ELF-1 (cell line): ENCODE measurements at regions not wholly inside any gene's neighbourhood (a gene's known extent, or its start where the extent isn't known, plus 50 kb on each side); places are given as distances from the start of the nearest gene placed in this dataset.

ENCODE experiments used
- DNase-seq: peaks from one replicate; pipeline ENCODE4 v3.0.0-alpha.2; 2016; ENCODE audit warnings: low read depth, low spot score

- no peak for DNase-seq
Measured at GRCh38 chr2:4838626-4839025, 853.6 kb upstream of the SOX11 start.

GRCh38 chr2:4840791-4841190 lies 851.4 kb upstream of the SOX11 start:
- DNase-seq = no peak

GRCh38 chr2:4844881-4845280 lies 847.3 kb upstream of the SOX11 start:
- DNase-seq = no peak

GRCh38 chr2:4862031-4862430 lies 830.2 kb upstream of the SOX11 start:
- no peak for DNase-seq

GRCh38 chr2:4866198-4866597 lies 826.0 kb upstream of the SOX11 start:
- DNase-seq = no peak

- no peak for DNase-seq
Measured at GRCh38 chr2:4868466-4868865, 823.7 kb upstream of the SOX11 start.

GRCh38 chr2:4869154-4869553 lies 823.0 kb upstream of the SOX11 start:
- no peak for DNase-seq

- DNase-seq = no peak
Measured at GRCh38 chr2:4873364-4873763, 818.8 kb upstream of the SOX11 start.

- no peak for DNase-seq
Measured at GRCh38 chr2:4873876-4874593, 818.1 kb upstream of the SOX11 start.

GRCh38 chr2:4882421-4882820 lies 809.8 kb upstream of the SOX11 start:
- DNase-seq = no peak

- DNase-seq = no peak
Measured at GRCh38 chr2:4882941-4883340, 809.2 kb upstream of the SOX11 start.

- no peak for DNase-seq
Measured at GRCh38 chr2:4883375-4883774, 808.8 kb upstream of the SOX11 start.

GRCh38 chr2:4884117-4884571 lies 808.0 kb upstream of the SOX11 start:
- no peak for DNase-seq

- no peak for DNase-seq
Measured at GRCh38 chr2:4891394-4891793, 800.8 kb upstream of the SOX11 start.

- no peak for DNase-seq
Measured at GRCh38 chr2:4895371-4895770, 796.8 kb upstream of the SOX11 start.

- no peak for DNase-seq
Measured at GRCh38 chr2:4898706-4899105, 793.5 kb upstream of the SOX11 start.

GRCh38 chr2:4900242-4900641 lies 791.9 kb upstream of the SOX11 start:
- DNase-seq = no peak

- DNase-seq = no peak
Measured at GRCh38 chr2:4900861-4901770, 791.1 kb upstream of the SOX11 start.

GRCh38 chr2:4903656-4904348 lies 788.4 kb upstream of the SOX11 start:
- DNase-seq = no peak

- no peak for DNase-seq
Measured at GRCh38 chr2:4908461-4908860, 783.7 kb upstream of the SOX11 start.

GRCh38 chr2:4909346-4910009 lies 782.7 kb upstream of the SOX11 start:
- DNase-seq = no peak

GRCh38 chr2:4914036-4914435 lies 778.1 kb upstream of the SOX11 start:
- no peak for DNase-seq
